Liver (tissue), 8 donors: ENCODE measurements at regions not wholly inside any gene's neighbourhood (a gene's known extent, or its start where the extent isn't known, plus 50 kb on each side); places are given as distances from the start of the nearest gene placed in this dataset.

ENCODE experiments used
- DNase-seq: peaks from one replicate; pipeline ENCODE4 v3.0.0-alpha.2; 2017; ENCODE audit warnings: low spot score
- H3K27ac ChIP-seq, 2 donors: one replicate each; pipeline ENCODE4 v1.7.0; 2013; ENCODE audit warnings: inconsistent platforms in 2 of 2, low read length in 2 of 2, control low read depth in 1 of 2, low read depth in 1 of 2, mild to moderate bottlenecking in 1 of 2
- H3K27me3 ChIP-seq, 4 donors: one replicate each; pipeline versions ENCODE4 v1.6.1 to v1.7.0; 2013; ENCODE audit warnings: low read length in 3 of 4, inconsistent platforms in 1 of 4, mild to moderate bottlenecking in 1 of 4, moderate library complexity in 1 of 4; ENCODE audit not compliant: control insufficient read depth in 4 of 4, insufficient read depth in 4 of 4
- H3K36me3 ChIP-seq, 4 donors: one replicate each; pipeline versions ENCODE4 v1.6.1 to v1.7.0; 2013; ENCODE audit warnings: low read length in 3 of 4, mild to moderate bottlenecking in 3 of 4, low read depth in 1 of 4, moderate library complexity in 1 of 4; ENCODE audit not compliant: control insufficient read depth in 4 of 4, insufficient read depth in 3 of 4
- H3K4me1 ChIP-seq, 4 donors: one replicate each; pipeline versions ENCODE4 v1.6.1 to v1.7.0; 2013; ENCODE audit warnings: low read length in 3 of 4, mild to moderate bottlenecking in 3 of 4, moderate library complexity in 1 of 4; ENCODE audit not compliant: control insufficient read depth in 4 of 4, insufficient read depth in 4 of 4
- H3K4me3 ChIP-seq, 3 donors: one replicate each; pipeline versions ENCODE4 v1.6.1 to v1.7.0; 2013; ENCODE audit warnings: low read length in 3 of 3, control low read depth in 1 of 3, low read depth in 1 of 3, mild to moderate bottlenecking in 1 of 3
- H3K9ac ChIP-seq, 2 donors: one replicate each; pipeline ENCODE4 v1.7.0; 2013; ENCODE audit warnings: low read length in 2 of 2, mild to moderate bottlenecking in 2 of 2, moderate library complexity in 2 of 2, control low read depth in 1 of 2, low read depth in 1 of 2
- H3K9me3 ChIP-seq, 4 donors: one replicate each; pipeline versions ENCODE4 v1.6.1 to v1.7.0; 2013; ENCODE audit warnings: low read length in 3 of 4; ENCODE audit not compliant: control insufficient read depth in 4 of 4
- ATF3 ChIP-seq: IDR thresholded peaks from 2 replicates; pipeline ENCODE4 v1.6.1; 2016; ENCODE audit warnings: antibody characterized with exemption
- CTCF ChIP-seq: fragments of 150-350 bp; IDR thresholded peaks from 2 replicates; pipeline ENCODE4 v1.5.1; 2017; ENCODE audit warnings: improper control_type of control experiment, low read depth, low read length; ENCODE audit not compliant: missing input control
- EGR1 ChIP-seq, 2 donors: IDR thresholded peaks; 2 replicates each; pipeline ENCODE4 v1.6.1; 2016 to 2018; ENCODE audit warnings: antibody characterized with exemption in 2 of 2, low read depth in 2 of 2
- FOXA1 ChIP-seq: IDR thresholded peaks from 2 replicates; pipeline ENCODE4 v1.6.1; 2016; ENCODE audit warnings: antibody characterized with exemption
- FOXA2 ChIP-seq: IDR thresholded peaks from 2 replicates; pipeline ENCODE4 v1.6.1; 2016; ENCODE audit warnings: antibody characterized with exemption
- GABPA ChIP-seq, 2 donors: IDR thresholded peaks in 1 of 2; conservative IDR thresholded peaks in 1 of 2; 2 replicates each; pipeline ENCODE4 v1.6.1; 2016; ENCODE audit warnings: antibody characterized with exemption in 2 of 2, mild to moderate bottlenecking in 1 of 2, moderate library complexity in 1 of 2
- HNF4A ChIP-seq, 2 donors: conservative IDR thresholded peaks; 2 replicates each; pipeline ENCODE4 v1.6.1; 2016; ENCODE audit warnings: antibody characterized with exemption in 2 of 2, mild to moderate bottlenecking in 2 of 2
- HNF4G ChIP-seq: IDR thresholded peaks from 2 replicates; pipeline ENCODE4 v1.6.1; 2016; ENCODE audit warnings: antibody characterized with exemption
- JUND ChIP-seq, 2 donors: IDR thresholded peaks; 2 replicates each; pipeline ENCODE4 v1.6.1; 2016; ENCODE audit warnings: antibody characterized with exemption in 2 of 2
- MAX ChIP-seq: IDR thresholded peaks from 2 replicates; pipeline ENCODE4 v1.6.1; 2016; ENCODE audit warnings: antibody characterized with exemption
- NR2F2 ChIP-seq: IDR thresholded peaks from 2 replicates; pipeline ENCODE4 v1.6.1; 2016; ENCODE audit warnings: antibody characterized with exemption
- RAD21 ChIP-seq, 2 donors: IDR thresholded peaks; 2 replicates each; pipeline ENCODE4 v1.6.1; 2016; ENCODE audit warnings: antibody characterized with exemption in 2 of 2, mild to moderate bottlenecking in 2 of 2
- REST ChIP-seq: IDR thresholded peaks from 2 replicates; pipeline ENCODE4 v1.6.1; 2016; ENCODE audit warnings: antibody characterized with exemption, mild to moderate bottlenecking
- RXRA ChIP-seq, 2 donors: IDR thresholded peaks; 2 replicates each; pipeline ENCODE4 v1.6.1; 2017 to 2018; ENCODE audit warnings: antibody characterized with exemption in 2 of 2, mild to moderate bottlenecking in 1 of 2
- SP1 ChIP-seq: IDR thresholded peaks from 2 replicates; pipeline ENCODE4 v1.6.1; 2018; ENCODE audit warnings: antibody characterized with exemption, mild to moderate bottlenecking
- TAF1 ChIP-seq: conservative IDR thresholded peaks from 2 replicates; pipeline ENCODE4 v1.6.1; 2016; ENCODE audit warnings: antibody characterized with exemption, mild to moderate bottlenecking
- YY1 ChIP-seq: IDR thresholded peaks from 2 replicates; pipeline ENCODE4 v1.6.1; 2016; ENCODE audit warnings: antibody characterized with exemption, mild to moderate bottlenecking
- ZBTB33 ChIP-seq: IDR thresholded peaks from 2 replicates; pipeline ENCODE4 v1.6.1; 2016; ENCODE audit warnings: antibody characterized with exemption
- WGBS: extraction: QIAGEN DNeasy Blood & Tissue Kit; methylation state at CpG from one replicate; pipeline ENCODE4 v1.1.7; 2013; 5-methylcytosine and 5-hydroxymethylcytosine counted together
- donor health status: healthy.
- donor health status: healthy.
- donor health status: healthy.
- donor health status: healthy.
- donor health status: healthy.

- Histone ChIP-seq H3K4me3 (no peak overlapping the region), H3K36me3 (no peaks in the 10 kb centered on the region), H3K9ac (no peak overlapping the region), H3K9me3 (no peaks in the 10 kb centered on the region), H3K27ac (no peak overlapping the region), H3K4me1 (peaks cover 0 to 6% (median 2%) of the 10 kb centered on the region in 4 donors), H3K27me3 (no peaks in the 10 kb centered on the region)
- TF ChIP-seq RXRA (IDR thresholded peaks at IDR 0.05) (no peak), REST (no peak), TAF1 (no peak), HNF4A (conservative IDR thresholded peaks at IDR 0.05) (no peak), YY1 (no peak), CTCF (no peak), SP1 (no peak)
- no peak for DNase-seq
- WGBS, result 81% methylated on average over 5 of the region's 5 CpGs
These were observed 69.5 kb upstream of the XCR1 start for GRCh38 chr3:46096781-46097180.

- no peak overlapping the region for H3K27ac ChIP-seq
- no peak for DNase-seq
- no peak for TF ChIP-seq FOXA1
- no peak for TF ChIP-seq JUND (IDR thresholded peaks at IDR 0.05)
- no peak for TF ChIP-seq SP1
- TF ChIP-seq RXRA (IDR thresholded peaks at IDR 0.05), result no peak
- no peak for TF ChIP-seq HNF4A (conservative IDR thresholded peaks at IDR 0.05)
- TF ChIP-seq TAF1, result no peak
- TF ChIP-seq REST, result no peak
- no peak for TF ChIP-seq RAD21 (IDR thresholded peaks at IDR 0.05)
- TF ChIP-seq FOXA2, result no peak
- TF ChIP-seq YY1, result no peak
- TF ChIP-seq ZBTB33, result no peak
- no peak for TF ChIP-seq GABPA (IDR thresholded peaks at IDR 0.05 in 1 of 2, conservative IDR thresholded peaks at IDR 0.05 in 1 of 2)
- no peak for TF ChIP-seq EGR1 (IDR thresholded peaks at IDR 0.05; ENCODE audit: low read depth in 2 of 2)
- no peak for TF ChIP-seq HNF4G
- no peak for TF ChIP-seq CTCF
- no peak for TF ChIP-seq NR2F2
- TF ChIP-seq MAX, result no peak
- TF ChIP-seq ATF3, result no peak
- peaks cover 0 to 7% (median 2%) of the 10 kb centered on the region in 4 donors for H3K4me1 ChIP-seq
- H3K27me3 ChIP-seq, result no peaks in the 10 kb centered on the region
- H3K9ac ChIP-seq, result no peak overlapping the region
- no peaks in the 10 kb centered on the region for H3K9me3 ChIP-seq
- 86% methylated on average over 4 of the region's 4 CpGs for WGBS
- no peaks in the 10 kb centered on the region for H3K36me3 ChIP-seq
- no peak overlapping the region for H3K4me3 ChIP-seq
These were observed 69.1 kb upstream of the XCR1 start for GRCh38 chr3:46096336-46096735.
